ENCODE measurements at regions not wholly inside any gene's neighbourhood (a gene's known extent, or its start where the extent isn't known, plus 50 kb on each side); places are given as distances from the start of the nearest gene placed in this dataset.
"Not testable (repeated sequence)": the region's sequence is repeated elsewhere in the genome, so short reads cannot be mapped to it uniquely, and the experiment has no call there.

DNA sequence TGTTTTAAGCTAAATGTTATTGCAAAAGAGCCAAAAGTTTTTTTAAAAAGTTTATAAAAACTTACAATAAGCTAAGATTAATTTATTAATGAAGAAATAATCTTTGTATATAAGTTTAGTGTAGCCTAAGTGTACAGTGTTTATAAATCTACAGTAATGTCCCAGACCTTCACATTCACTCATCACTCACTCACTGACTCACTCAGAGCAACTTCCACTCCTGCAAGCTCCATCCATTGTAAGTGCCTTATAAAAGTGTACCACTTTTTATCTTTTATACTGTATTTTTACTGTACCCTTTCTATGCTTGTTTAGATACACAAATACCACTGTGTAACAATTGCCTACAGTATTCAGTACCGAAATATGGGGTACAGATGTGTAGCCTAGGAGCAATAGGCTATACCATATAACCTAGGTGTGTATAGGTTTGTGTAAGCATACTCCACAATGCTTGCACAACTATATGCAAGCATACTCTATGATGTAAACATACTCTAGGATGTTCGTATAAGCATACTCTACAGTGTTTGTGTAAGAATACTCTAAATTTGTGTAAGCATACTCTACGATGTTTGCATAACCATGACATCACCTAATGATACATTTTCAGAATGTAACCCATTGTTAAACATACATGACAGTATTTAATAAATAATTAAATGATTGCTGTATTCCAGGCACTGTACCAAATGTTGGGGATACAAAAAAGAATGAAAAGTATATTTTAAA lies 953.0 kb downstream of the KCNA4 start:
- no peak for DNase-seq (ENCODE audit: low read depth)

DNA sequence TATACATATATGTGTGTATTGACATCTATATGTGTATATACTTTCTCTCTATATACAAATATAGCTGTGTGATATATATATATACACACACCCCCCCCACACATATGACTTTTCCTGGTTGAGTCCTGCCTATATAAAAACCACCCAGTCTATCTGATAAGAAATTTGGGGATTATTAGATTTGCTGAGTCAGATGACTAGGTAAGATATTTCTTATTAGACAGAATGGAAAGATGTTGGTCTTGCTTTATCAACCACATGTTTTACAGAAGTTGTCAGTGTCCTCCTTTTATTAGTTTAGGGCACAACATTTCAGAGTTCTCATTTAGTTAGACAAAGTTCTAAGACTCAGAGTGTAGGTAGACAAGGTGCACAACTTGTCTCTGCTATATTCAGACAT lies 953.3 kb downstream of the METTL15 start:
- DNase-seq (ENCODE audit: low read depth): no peak

DNA sequence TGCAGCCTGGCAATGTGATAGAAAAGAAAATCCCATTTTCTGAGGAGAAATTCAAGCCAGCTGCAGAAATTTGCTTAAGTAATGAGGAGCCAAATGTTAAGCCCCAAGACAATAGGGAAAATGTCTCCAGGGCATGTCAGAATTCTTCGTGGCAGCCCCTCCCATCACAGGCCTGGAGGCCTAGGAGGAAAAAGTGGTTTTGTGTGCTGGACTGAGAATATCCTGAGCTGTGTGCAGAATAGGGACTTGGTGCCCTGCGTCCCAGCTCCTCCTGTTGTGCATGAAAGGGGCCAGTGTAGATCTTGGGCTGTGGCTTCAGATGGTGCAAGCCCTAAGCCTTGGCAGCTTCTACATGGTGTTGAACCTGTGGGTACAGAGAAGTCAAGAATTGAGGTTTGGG lies 948.3 kb downstream of the METTL15 start:
- not testable (repeated sequence) for DNase-seq (ENCODE audit: low read depth)

DNA sequence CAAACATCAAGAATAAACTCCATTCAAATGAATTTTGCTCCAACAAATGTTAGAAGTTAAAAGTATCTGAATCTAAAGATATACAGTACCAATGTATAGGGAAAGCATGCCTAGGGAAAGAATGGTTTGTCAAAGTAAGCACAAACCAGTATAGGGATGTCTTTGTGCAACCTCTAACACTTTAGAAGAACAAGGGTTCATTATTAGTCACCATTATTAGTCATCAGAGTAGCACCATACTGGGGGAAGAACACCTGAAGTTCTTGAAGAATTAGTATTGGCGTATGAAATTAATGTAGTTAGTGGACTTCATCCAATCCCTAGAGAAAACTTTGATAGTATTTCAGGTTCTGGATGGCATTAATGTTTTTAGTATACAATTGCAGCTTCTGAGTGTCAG lies 943.7 kb downstream of the METTL15 start:
- DNase-seq (ENCODE audit: low read depth): no peak

DNA sequence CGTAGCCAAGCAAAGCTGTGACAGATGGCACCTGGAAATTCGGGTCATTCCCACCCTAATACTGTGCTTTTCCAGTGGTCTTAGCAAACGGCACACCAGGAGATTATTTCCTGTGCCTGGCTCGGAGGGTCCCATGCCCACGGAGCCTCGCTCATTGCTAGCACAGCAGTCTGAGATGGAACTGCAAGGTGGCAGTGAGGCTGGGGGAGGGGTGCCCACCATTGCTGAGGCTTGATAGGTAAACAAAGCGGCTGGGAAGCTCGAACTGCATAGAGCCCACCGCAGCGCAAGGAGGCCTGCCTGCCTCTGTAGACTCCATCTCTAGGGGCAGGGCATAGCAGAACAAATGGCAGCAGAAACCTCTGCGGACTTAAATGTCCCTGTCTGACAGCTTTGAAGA lies 942.8 kb downstream of the METTL15 start:
- not testable (repeated sequence) for DNase-seq (ENCODE audit: low read depth)

DNA sequence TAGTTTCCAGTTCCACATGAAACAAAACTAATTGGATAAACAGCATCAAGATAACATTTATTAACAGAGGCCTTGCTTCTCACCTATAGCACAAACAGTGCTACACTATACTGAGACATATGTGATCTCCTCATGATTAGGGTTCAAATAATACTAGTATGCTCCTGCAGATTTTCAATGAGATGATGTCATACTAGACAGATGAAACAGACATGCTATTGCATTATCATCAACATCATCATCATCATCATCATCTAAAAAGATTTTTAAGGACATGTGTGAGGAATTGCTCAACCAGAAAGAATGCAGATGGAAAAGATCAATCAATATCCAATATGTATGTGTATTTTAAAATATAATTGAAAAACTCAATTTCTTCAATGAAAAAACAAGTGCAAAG lies 932.3 kb downstream of the METTL15 start:
- DNase-seq (ENCODE audit: low read depth): no peak

DNA sequence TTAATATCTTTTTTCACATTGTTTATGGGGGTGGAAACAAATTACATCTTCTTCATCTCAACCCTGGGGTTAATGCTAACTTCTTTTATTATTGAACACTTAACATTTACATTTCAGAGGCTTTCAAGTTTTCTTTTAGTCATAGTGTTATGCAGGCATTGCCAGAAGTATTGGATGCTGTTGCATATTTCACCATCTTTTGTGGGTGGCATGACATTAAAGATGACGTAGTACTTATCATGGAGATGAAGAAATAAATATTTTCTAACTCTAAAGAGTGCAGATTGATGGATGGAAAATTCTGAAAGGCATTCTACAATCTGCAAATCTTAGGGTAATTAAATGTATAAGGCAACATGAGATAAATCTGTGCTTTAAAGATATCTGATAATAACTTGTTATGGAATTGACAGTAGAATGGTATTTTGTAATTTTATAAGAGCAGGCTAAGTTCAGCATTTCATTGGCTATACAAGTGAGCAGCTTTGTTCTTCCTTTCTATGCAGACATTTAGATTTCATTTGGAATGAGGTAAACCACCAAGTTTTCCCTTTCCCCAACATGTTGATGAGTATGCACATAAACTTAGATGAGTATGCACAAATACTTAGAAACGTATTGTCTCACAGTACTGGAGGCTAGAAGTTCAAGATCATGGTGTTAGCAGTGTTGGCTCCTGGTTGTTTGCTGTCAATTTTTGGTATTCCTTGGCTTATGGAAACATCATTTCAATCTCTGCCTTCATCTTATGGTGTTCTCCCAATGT lies 924.4 kb downstream of the METTL15 start:
- DNase-seq (ENCODE audit: low read depth): no peak

DNA sequence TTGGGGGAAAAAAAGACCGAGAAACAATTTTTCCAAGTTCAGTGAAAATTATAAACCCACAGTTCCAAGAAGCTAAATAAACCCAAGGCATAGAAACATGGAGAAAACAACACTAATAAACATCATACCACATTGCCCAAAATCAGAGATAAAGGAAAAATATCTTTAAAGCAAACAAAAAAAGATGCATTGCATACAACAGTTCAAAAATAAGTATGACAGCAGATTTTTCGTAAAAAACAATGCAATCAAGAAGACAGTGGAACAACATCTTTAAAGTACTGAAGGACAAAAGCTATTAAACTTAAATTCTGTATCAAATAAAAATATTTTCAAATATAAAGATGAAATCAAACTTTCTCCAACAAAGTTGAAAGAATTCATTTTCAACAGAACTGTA lies 921.3 kb downstream of the METTL15 start:
- DNase-seq (ENCODE audit: low read depth): no peak

DNA sequence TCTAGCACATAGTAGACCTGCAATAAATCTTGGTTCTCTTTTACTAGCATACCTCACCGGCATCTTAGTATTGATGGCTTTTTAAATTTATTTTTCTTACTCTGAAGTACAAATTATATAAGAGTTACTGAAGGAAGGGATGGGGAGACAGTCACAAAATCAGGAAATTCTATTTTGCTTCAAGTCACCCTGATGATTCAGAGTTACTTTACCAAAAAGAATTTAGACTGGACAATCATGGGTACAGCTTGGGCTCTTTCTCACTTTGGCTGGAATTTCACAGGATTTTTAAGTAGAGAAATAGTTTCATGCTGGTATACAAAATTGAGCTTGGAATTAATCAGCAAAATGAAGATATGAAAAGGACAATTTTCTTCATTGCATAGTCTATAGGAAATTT lies 919.2 kb downstream of the METTL15 start:
- DNase-seq (ENCODE audit: low read depth): no peak

DNA sequence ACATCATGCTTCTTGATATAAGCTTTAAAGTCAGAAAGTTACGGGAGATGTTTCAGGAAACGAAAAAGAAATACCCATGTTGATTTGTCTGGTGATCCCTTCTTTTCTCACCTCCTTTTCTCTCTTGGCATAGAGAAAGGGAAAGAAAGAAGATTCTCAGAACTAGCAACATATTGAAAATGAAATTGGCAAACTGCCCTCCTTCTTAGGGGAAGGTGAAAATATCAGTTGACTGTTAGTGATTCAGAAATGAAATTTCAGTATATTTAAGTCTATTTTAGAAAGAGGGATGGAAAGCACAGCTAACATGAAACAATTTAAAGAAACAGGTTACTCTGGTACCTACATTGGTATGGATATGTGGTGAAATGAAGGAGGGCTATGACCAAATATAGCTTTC lies 918.1 kb downstream of the METTL15 start:
- no peak for DNase-seq (ENCODE audit: low read depth)

DNA sequence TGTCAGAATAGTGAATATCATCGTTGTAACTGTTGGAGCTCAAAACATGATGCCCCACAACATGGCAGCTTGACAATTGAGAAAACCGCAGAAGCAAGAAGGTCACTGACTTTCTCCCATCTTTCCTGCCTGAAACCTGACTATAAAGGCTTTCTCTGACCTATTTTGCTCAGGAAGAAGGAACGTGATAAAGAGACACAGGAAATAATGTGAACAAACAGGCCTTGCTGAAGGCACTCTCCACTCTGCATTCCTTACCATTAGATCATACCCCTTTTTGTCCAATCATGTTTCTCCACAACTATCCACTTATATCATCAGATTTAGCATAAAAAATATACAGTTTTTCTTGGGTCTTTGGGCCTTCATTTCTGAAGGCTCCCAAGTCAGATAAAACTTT lies 916.8 kb downstream of the METTL15 start:
- DNase-seq (ENCODE audit: low read depth): no peak

DNA sequence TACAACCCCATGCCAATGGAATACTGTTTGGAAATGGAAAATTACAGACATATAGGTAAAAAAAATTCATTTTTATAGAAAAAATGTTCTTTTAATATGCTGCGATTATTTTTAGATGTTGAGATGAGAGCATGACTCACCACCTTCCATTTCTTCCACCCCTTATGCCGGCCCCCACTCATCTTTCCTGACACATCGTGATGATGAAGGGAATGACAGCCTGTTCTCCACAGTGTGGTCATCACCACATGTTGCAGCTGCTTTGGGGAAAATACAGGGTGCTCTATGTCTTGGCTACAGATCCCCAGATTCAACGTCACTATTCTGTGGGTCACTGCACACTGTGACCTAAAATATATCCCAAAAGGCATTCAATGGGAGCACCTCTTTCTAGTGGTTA lies 916.2 kb downstream of the METTL15 start:
- DNase-seq (ENCODE audit: low read depth): peak; percentile 85

DNA sequence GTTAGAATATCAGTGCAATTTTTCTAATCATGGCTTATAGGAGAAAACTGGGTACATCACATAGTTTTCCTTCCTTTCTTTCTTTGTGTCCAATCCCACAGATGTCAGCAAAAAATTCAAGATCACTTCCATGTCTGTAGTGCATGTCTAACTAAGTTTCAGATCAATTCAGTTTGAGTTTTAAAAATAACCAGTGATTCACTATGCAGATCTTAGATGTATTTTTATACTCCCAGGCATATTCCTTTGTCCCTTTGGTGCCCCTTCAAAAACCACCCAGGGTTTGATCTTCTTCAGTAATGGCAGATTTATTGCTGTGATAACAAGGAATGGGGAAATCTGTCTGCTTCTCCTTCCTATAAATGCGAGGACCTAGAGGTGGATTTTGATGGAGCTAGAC lies 915.6 kb downstream of the METTL15 start:
- peak; percentile 41 for DNase-seq (ENCODE audit: low read depth)

DNA sequence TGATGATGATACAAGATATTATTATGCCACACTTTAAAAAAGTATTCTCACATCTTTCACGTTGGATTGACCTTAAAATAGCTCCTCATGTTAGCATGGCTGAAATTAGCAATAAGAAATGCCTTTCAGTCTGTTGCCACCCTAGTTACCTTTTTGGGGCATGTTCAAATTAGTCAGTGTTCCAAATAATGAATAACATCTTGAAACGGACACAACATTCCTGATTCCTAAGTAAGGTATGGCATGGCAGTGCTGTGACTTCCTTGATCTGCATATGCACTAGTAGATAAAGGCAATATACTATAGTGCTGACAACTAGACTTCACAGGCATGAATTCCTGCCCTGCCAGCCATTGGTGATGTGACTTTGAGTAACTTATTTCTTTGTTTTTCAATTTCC lies 914.5 kb downstream of the METTL15 start:
- no peak for DNase-seq (ENCODE audit: low read depth)

DNA sequence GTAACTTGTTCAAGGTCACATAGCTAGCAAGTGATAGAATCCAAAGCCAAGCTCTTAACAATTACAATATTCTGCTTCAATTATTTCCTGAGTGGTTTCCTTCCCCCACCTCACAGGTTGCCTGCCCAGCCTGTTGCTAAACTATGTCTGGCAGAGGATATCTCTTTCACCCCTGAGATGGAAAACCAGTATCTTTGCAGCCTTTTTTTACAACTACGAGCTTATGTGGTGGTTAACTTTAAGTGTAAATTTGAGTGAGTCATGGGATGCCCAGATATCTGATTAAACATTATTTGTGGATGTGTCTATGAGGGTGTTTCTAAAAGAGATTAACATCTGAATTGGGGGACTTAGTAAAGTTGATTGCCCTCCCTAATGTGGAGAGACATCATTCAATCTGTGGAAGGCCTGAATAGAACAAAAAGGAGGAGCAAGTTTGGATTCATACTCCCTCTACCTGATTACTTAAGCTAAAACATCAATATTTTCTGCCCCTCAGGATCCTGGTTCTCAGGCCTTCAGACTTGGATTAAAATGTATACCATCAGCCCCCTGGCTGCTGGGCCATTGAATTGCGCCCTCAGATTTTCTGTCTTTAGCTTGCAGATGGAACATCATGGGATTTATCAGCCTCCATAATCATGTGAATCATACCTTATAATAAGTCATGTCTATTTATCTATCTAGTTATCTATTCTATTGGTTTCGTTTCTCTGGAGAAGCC lies 911.9 kb downstream of the METTL15 start:
- DNase-seq (ENCODE audit: low read depth): peak; percentile 20

DNA sequence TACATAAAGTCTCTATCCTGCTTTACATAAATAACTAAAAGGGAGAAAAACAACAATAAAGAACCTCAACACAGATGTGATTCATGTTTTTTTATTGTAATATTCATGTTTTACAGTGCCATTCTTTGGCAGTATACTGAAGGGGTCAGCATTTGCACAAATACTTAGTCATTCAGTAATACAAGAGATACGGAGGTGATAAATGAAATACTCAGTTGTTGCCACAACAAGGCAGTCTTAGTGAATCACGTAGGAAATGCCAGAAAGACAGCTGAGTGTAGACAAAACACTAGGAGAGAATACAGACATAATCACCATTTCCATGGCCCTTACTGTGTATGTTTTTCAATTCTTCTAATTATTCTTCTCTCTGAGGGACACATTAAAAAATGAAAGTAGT lies 910.4 kb downstream of the METTL15 start:
- DNase-seq (ENCODE audit: low read depth): peak; percentile 68

DNA sequence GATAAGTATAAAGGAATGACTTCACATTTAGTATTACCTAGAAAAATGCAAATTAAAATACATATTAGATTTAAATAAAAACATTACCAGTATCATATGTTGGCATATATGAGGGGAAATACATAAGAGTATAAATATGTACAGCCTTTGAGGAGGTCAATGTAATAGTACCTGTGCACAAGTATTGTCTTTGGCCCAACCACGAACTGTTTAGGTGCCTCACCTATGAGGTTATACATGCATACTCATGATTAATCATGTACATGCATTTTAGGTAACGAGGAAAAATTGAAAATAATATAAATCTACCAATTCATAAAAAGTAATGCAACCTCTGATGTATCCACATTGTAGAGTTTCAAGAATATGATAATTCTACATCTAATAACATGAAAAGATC lies 909.8 kb downstream of the METTL15 start:
- no peak for DNase-seq (ENCODE audit: low read depth)

DNA sequence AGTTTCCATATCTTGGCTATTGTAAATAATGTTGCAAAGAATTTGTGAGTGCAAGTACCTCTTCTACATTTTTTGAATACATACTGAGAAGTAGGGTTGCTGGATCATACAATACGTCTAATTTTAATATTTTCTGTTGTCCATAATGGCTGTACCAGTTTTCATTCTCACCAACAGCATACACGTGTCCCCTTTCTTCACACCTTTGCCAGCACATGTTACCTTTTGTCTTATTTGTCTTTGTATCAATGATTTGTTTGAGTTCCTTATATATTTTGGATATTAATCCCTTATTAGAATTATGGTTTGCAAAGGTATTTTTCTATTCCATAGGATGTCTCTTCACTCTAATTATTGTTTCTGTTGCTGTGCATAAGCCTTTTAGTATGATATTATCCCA lies 904.3 kb downstream of the METTL15 start:
- no peak for DNase-seq (ENCODE audit: low read depth)

DNA sequence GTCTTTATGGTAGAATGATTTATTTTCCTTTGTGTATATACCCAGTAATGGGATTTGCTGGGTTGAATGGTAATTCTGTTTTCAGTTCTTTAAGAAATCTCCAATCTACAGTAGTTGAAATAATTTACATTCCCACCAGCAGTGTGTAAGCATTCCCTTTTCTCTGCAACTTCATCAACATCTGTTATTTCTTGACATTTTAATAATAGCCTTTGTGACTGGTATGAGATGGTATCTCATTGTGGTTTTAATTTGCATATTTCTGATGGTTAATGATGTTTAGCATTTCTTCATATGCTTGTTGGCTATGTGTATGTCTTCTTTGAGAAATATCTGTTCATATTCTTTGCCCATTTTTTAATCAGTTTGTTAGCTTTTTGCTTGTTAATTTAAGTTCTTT lies 901.2 kb downstream of the METTL15 start:
- DNase-seq (ENCODE audit: low read depth): no peak

DNA sequence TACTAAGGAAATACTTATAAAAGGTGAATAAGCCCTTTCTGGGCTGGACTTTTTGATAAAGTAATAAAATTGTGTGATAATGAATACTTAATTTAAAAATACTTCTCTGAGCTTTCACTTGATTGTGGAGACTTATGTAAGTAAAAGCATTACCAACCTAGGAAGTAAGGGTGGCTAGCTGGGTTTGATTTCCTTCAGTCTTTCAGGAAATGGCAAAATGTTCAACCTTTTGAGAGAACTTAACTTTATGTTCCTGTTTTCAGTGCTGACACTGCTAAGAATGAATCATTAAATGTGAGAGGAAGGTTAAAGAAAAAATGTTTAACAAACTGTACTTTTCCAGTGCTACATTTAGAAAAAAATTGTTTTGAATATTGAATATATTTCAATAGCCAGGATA lies 900.3 kb downstream of the METTL15 start:
- DNase-seq (ENCODE audit: low read depth): no peak

DNA sequence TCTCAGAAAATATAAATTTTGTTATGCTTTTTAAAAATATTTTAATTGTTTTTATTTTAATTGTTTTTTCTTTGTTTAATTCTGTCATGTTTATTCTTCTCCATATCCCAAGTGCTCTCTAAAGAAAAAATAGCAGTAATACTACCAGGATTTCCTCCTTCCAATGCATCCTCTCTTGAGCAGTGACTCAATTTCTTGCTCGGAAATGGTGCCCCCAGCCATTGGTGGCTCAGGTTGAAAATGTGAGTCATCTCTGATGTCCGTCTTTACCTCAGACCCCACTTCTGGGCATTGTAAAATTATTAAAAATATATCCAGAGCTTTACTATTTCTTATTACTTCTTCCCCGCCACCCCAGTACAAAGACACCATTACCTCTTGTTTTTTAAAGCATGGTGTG lies 898.5 kb downstream of the METTL15 start:
- DNase-seq (ENCODE audit: low read depth): no peak

DNA sequence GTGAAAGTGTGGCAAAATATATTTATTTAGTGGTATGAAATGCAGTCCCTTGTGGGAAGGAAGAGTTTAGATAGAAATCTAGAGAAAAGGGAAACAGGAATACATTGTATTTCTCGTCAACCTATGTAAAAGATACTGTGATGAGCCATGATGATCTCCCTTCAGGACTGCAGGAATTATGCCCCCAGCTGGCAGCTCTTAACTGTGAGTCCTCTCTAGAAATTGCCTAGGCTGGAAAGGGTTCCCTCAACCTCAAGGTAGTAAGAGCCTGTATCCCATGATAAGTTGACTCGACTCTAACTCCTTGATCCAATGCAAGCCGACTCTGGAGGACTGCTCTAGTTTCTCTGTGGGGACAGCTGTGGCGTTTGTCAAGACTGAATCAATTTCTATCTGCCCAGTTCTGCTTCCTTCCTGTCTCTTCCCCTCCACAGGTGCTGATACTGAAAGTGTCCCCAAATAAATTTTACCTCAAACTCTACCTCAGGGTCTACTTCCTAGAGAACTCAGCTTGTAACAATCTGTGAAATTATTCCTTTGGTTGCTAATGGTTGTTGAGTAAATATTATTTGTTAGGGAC lies 897.3 kb downstream of the METTL15 start:
- no peak for DNase-seq (ENCODE audit: low read depth)
